CD14-positive monocyte (primary cell): ENCODE measurements at regions not wholly inside any gene's neighbourhood (a gene's known extent, or its start where the extent isn't known, plus 50 kb on each side); places are given as distances from the start of the nearest gene placed in this dataset.

Experiments
- DNase-seq, 3 donors: peaks; one replicate each; pipeline ENCODE4 v3.0.0-alpha.2; 2011 to 2022
- H2AFZ ChIP-seq: 2 replicates; pipeline ENCODE4 v1.6.0; 2012; ENCODE audit warnings: mild to moderate bottlenecking, low read depth, low read length, inconsistent platforms; ENCODE audit not compliant: insufficient read depth, poor library complexity, severe bottlenecking
- H3K27ac ChIP-seq, 2 donors: 1 replicate in 1 of 2; 2 replicates in 1 of 2; pipeline ENCODE4 v1.5.1; 2012 to 2013; ENCODE audit warnings: low read length in 2 of 2, control low read depth in 1 of 2, inconsistent platforms in 1 of 2, low read depth in 1 of 2, mild to moderate bottlenecking in 1 of 2
- H3K27me3 ChIP-seq, 2 donors: one replicate each; pipeline versions ENCODE4 v1.6.0 to v1.6.1; 2011 to 2013; ENCODE audit warnings: low read length in 2 of 2; ENCODE audit not compliant: control insufficient read depth in 2 of 2, insufficient read depth in 2 of 2
- H3K36me3 ChIP-seq, 2 donors: replicated peaks in 1 of 2; 1 replicate in 1 of 2; 2 replicates in 1 of 2; pipeline versions ENCODE4 v1.5.1 to v1.6.1; 2012 to 2013; ENCODE audit warnings: low read length in 2 of 2, control low read depth in 1 of 2, inconsistent platforms in 1 of 2, mild to moderate bottlenecking in 1 of 2; ENCODE audit not compliant: insufficient read depth in 2 of 2, control insufficient read depth in 1 of 2
- H3K4me1 ChIP-seq, 2 donors: 1 replicate in 1 of 2; 2 replicates in 1 of 2; pipeline versions ENCODE4 v1.5.1 to v1.6.1; 2012 to 2013; ENCODE audit warnings: low read length in 2 of 2, control low read depth in 1 of 2, inconsistent platforms in 1 of 2, mild to moderate bottlenecking in 1 of 2, moderate library complexity in 1 of 2; ENCODE audit not compliant: insufficient read depth in 2 of 2, control insufficient read depth in 1 of 2
- H3K4me2 ChIP-seq: replicated peaks from 2 replicates; pipeline ENCODE3; 2012; ENCODE audit warnings: low read length, moderate library complexity, mild to moderate bottlenecking; ENCODE audit not compliant: poor library complexity, severe bottlenecking; ENCODE audit errors: extremely low read depth
- H3K4me3 ChIP-seq, 3 experiments: fragments of 200-600 bp in 1 of 3; sonication (generic) in 1 of 3; replicated peaks in 1 of 3; 1 replicate in 2 of 3; 2 replicates in 1 of 3; pipeline ENCODE4 v1.5.1; 2011 to 2013; ENCODE audit warnings: low read length in 3 of 3, mild to moderate bottlenecking in 3 of 3, control low read depth in 2 of 3, low read depth in 2 of 3, inconsistent platforms in 1 of 3, moderate library complexity in 1 of 3
- H3K79me2 ChIP-seq: 2 replicates; pipeline ENCODE4 v1.6.0; 2012; ENCODE audit warnings: mild to moderate bottlenecking, control low read depth, inconsistent platforms, low read length, moderate library complexity; ENCODE audit not compliant: insufficient read depth
- H3K9ac ChIP-seq: 2 replicates; pipeline ENCODE4 v1.6.0; 2017; ENCODE audit warnings: low read length, mild to moderate bottlenecking; ENCODE audit not compliant: insufficient read depth, poor library complexity, severe bottlenecking
- H3K9me3 ChIP-seq, 2 donors: replicated peaks in 1 of 2; 1 replicate in 1 of 2; 2 replicates in 1 of 2; pipeline versions ENCODE4 v1.5.1 to v1.6.1; 2012 to 2013; ENCODE audit warnings: low read length in 2 of 2, control low read depth in 1 of 2; ENCODE audit not compliant: control insufficient read depth in 1 of 2, insufficient read depth in 1 of 2
- H4K20me1 ChIP-seq: 2 replicates; pipeline ENCODE4 v1.6.0; 2012; ENCODE audit warnings: mild to moderate bottlenecking, low read length, control low read depth, moderate library complexity; ENCODE audit not compliant: insufficient read depth
- H3K27ac Mint-ChIP-seq, 7 donors: one replicate each; pipeline ENCODE4 v1.8.0; 2020; ENCODE audit warnings: mild to moderate bottlenecking in 7 of 7, mixed read lengths in 7 of 7, moderate library complexity in 6 of 7, inconsistent platforms in 2 of 7
- H3K27me3 Mint-ChIP-seq, 3 donors: one replicate each; pipeline ENCODE4 v1.8.0; 2021 to 2022; ENCODE audit warnings: low read depth in 3 of 3, mild to moderate bottlenecking in 3 of 3, mixed read lengths in 3 of 3, moderate library complexity in 3 of 3, inconsistent platforms in 1 of 3
- H3K36me3 Mint-ChIP-seq, 2 donors: one replicate each; pipeline ENCODE4 v1.8.0; 2020; ENCODE audit warnings: mixed read lengths in 2 of 2, inconsistent platforms in 1 of 2, mild to moderate bottlenecking in 1 of 2
- H3K4me1 Mint-ChIP-seq: one replicate; pipeline ENCODE4 v1.8.0; 2020; ENCODE audit warnings: mild to moderate bottlenecking, mixed read lengths
- H3K4me3 Mint-ChIP-seq, 2 donors: one replicate each; pipeline ENCODE4 v1.8.0; 2020; ENCODE audit warnings: mild to moderate bottlenecking in 2 of 2, mixed read lengths in 2 of 2, moderate library complexity in 1 of 2
- H3K9me3 Mint-ChIP-seq, 7 donors: one replicate each; pipeline ENCODE4 v1.8.0; 2020 to 2022; ENCODE audit warnings: mixed read lengths in 7 of 7, mild to moderate bottlenecking in 6 of 7, moderate library complexity in 6 of 7, inconsistent platforms in 2 of 7
- WGBS: methylation state at CpG from one replicate; pipeline ENCODE4 v1.1.5; 2013; ENCODE audit warnings: missing lambda C conversion rate; ENCODE audit not compliant: insufficient coverage; 5-methylcytosine and 5-hydroxymethylcytosine counted together
- intact Hi-C, 2 donors: fragments of 100-400 bp; cut with micrococcal nuclease; formaldehyde crosslinking; loops; one replicate each; pipeline versions ENCODE4 v1.15.0 to v1.15.1; 2023
- TF ChIP-seq, protein P1 (sequence below): fragments of 200-600 bp; IDR thresholded peaks from one replicate; pipeline ENCODE4 v1.8.0; 2022; ENCODE audit warnings: antibody characterized with exemption, mild to moderate bottlenecking

GRCh38 chr1:58904299-58905125, 120.7 kb upstream of the JUN start:
- Histone ChIP-seq H3K9ac (peak overlapping the region; percentile 87), H3K27ac (peak overlapping the region; percentile 91 to 92), H3K4me1 (peaks cover 27 to 44% of the 10 kb centered on the region in 2 donors), H3K4me3 (peak overlapping the region; percentile 33 to 76 (median 48)), H3K27me3 (no peaks in the 10 kb centered on the region), H3K79me2 (no peaks in the 10 kb centered on the region), H3K36me3 (no peaks in the 10 kb centered on the region), H3K4me2 (peak overlapping the region; percentile 77), H4K20me1 (no peaks in the 10 kb centered on the region), H3K9me3 (no peaks in the 10 kb centered on the region), H2AFZ (peak overlapping the region; percentile 84)
- peaks cover 0 to 2% (median 0%) of the 10 kb centered on the region in 7 donors for H3K9me3 Mint-ChIP-seq
- intact Hi-C loops, result loop anchor here (10.0 kb wide), 2 partner anchors 90 to 790 kb away; no protein-coding TSS in a partner anchor
- peaks cover 0 to 4% (median 4%) of the 10 kb centered on the region in 3 donors for H3K27me3 Mint-ChIP-seq
- peak overlapping the region; percentile 80 to 88 for H3K4me3 Mint-ChIP-seq
- TF ChIP-seq, protein P1, sequence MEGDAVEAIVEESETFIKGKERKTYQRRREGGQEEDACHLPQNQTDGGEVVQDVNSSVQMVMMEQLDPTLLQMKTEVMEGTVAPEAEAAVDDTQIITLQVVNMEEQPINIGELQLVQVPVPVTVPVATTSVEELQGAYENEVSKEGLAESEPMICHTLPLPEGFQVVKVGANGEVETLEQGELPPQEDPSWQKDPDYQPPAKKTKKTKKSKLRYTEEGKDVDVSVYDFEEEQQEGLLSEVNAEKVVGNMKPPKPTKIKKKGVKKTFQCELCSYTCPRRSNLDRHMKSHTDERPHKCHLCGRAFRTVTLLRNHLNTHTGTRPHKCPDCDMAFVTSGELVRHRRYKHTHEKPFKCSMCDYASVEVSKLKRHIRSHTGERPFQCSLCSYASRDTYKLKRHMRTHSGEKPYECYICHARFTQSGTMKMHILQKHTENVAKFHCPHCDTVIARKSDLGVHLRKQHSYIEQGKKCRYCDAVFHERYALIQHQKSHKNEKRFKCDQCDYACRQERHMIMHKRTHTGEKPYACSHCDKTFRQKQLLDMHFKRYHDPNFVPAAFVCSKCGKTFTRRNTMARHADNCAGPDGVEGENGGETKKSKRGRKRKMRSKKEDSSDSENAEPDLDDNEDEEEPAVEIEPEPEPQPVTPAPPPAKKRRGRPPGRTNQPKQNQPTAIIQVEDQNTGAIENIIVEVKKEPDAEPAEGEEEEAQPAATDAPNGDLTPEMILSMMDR, result no peak
- no peaks in the 10 kb centered on the region for H3K36me3 Mint-ChIP-seq
- peak overlapping the region; percentile 92 to 97 (median 97) for H3K27ac Mint-ChIP-seq
- WGBS, result 50% methylated on average over 2 of the region's 8 CpGs
- DNase-seq, result no peak
- peaks cover 44% of the 10 kb centered on the region for H3K4me1 Mint-ChIP-seq

DNA sequence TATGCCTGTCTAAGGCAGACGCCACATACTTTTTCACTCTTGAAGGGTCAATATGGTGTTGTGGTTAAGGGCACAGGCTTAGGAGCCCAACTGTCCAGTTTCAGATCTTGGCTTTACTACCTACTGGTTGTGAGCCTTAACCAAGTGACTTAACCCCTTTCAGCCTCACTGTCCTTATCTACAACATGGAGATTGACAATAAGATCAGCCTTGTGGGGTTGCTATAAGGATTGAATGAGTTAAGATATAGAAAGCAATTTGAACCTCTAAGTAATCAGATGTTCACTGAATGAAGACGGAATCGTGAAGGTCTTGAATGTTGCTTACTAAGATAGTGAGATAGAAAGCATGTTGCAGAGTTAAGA, 121.3 kb upstream of the JUN start:
- H3K9me3 ChIP-seq, result no peaks in the 10 kb centered on the region
- DNase-seq, result no peak
- Mint-ChIP-seq H3K4me3 (no peak overlapping the region), H3K27ac (peak overlapping the region in 4 of 7 donors; percentile 16 to 97 (median 78)), H3K27me3 (peaks cover 1 to 4% (median 4%) of the 10 kb centered on the region in 3 donors), H3K9me3 (peaks cover 0 to 2% (median 0%) of the 10 kb centered on the region in 7 donors), H3K4me1 (peaks cover 44% of the 10 kb centered on the region), H3K36me3 (no peaks in the 10 kb centered on the region)
- H3K27me3 ChIP-seq, result no peaks in the 10 kb centered on the region
- H2AFZ ChIP-seq, result no peak overlapping the region
- H3K27ac ChIP-seq, result no peak overlapping the region
- 100% methylated on average over 3 of the region's 3 CpGs for WGBS
- H3K4me2 ChIP-seq, result no peak overlapping the region
- TF ChIP-seq, protein P1, result no peak
- no peak overlapping the region for H3K9ac ChIP-seq
- intact Hi-C loops, result loop anchor here (10.0 kb wide), 2 partner anchors 90 to 790 kb away; no protein-coding TSS in a partner anchor
- no peak overlapping the region for H3K4me3 ChIP-seq
- H4K20me1 ChIP-seq, result no peaks in the 10 kb centered on the region
- peaks cover 27 to 44% of the 10 kb centered on the region in 2 donors for H3K4me1 ChIP-seq
- H3K79me2 ChIP-seq, result no peaks in the 10 kb centered on the region
- no peaks in the 10 kb centered on the region for H3K36me3 ChIP-seq
